Adrenal gland (tissue), 9 donors: ENCODE measurements at regions not wholly inside any gene's neighbourhood (a gene's known extent, or its start where the extent isn't known, plus 50 kb on each side); places are given as distances from the start of the nearest gene placed in this dataset.

Experiments used
- DNase-seq, 7 donors: peaks; one replicate each; pipeline ENCODE4 v3.0.0-alpha.2; 2019 to 2020
- H3K27ac ChIP-seq, 5 donors: fragments of 200-600 bp; sonication (generic) in 4 of 5; 1 replicate in 3 of 5; 2 replicates in 2 of 5; pipeline versions ENCODE4 v1.5.1 to v1.8.0; 2016 to 2020; ENCODE audit warnings: mild to moderate bottlenecking in 1 of 5
- H3K27me3 ChIP-seq: fragments of 200-600 bp; 2 replicates; pipeline ENCODE4 v1.8.0; 2021
- H3K36me3 ChIP-seq, 2 donors: fragments of 200-600 bp; replicated peaks in 1 of 2; 1 replicate in 1 of 2; 2 replicates in 1 of 2; pipeline versions ENCODE4 v1.5.1 to v1.8.0; 2018 to 2022
- H3K4me1 ChIP-seq, 2 donors: fragments of 200-600 bp; replicated peaks in 1 of 2; 1 replicate in 1 of 2; 2 replicates in 1 of 2; pipeline versions ENCODE4 v1.5.1 to v1.8.0; 2018 to 2021
- H3K4me3 ChIP-seq, 4 donors: fragments of 200-600 bp; sonication (generic) in 3 of 4; one replicate each; pipeline ENCODE4 v1.5.1; 2016 to 2018
- H3K9me3 ChIP-seq, 3 donors: fragments of 200-600 bp; sonication (generic) in 1 of 3; replicated peaks in 1 of 3; 1 replicate in 2 of 3; 2 replicates in 1 of 3; pipeline versions ENCODE4 v1.5.1 to v1.8.0; 2016 to 2021
- POLR2A ChIP-seq, 2 donors: fragments of 450-650 bp; IDR thresholded peaks; one replicate each; pipeline ENCODE4 v1.6.1; 2017; ENCODE audit warnings: antibody characterized with exemption in 2 of 2, mild to moderate bottlenecking in 2 of 2, moderate library complexity in 1 of 2
- WGBS, 4 donors: extraction: QIAGEN DNeasy Blood & Tissue Kit in 2 of 4; methylation state at CpG; one replicate each; pipeline versions ENCODE4 v1.1.5 to v1.1.7; 2013 to 2017; 5-methylcytosine and 5-hydroxymethylcytosine counted together
- intact Hi-C, 2 donors: fragments of 100-400 bp; cut with DNase I; formaldehyde crosslinking; loops; one replicate each; pipeline versions ENCODE4 v1.14.1 to v1.15.0; 2022 to 2023
- TF ChIP-seq, protein P1 (sequence below), 6 experiments: fragments of 450-650 bp in 4 of 6; fragments of 200-600 bp in 2 of 6; sonication (generic) in 1 of 6; IDR thresholded peaks; 1 replicate in 5 of 6; 2 replicates in 1 of 6; pipeline versions ENCODE4 v1.5.1 to v1.8.0; 2016 to 2021; ENCODE audit warnings: antibody characterized with exemption in 6 of 6, mild to moderate bottlenecking in 2 of 6, moderate library complexity in 1 of 6
- donor health status: healthy with polysubstance abuse.
- donor health status: Bipolar disorder and iron deficiency.
- donor health status: DM: yes; HTN: yes; CAD: no.
- donor health status: DM: no; HTN: no; CAD: no.
- donor health status: DM: no; HTN: no; CAD: no.

DNA sequence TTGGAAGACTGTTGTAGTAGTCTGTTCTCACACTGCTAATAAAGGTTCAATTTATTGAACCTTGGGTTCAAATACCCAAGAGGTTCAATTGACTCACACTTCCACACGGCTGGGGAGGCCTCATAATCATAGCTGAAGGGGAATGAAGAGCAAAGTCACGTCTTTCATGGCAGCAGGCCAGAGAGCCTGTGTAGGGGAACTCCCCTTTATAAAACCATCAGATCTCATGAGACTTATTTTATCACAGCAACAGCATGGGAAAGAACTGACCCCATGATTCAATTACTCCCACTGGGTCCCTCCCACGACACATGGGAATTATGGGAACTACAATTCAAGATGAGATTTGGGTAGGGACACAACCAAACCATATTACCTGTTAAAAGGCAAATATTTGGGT lies 268.2 kb downstream of the TMEM167A start:
- intact Hi-C loops = no loop called here
- TF ChIP-seq, protein P1, sequence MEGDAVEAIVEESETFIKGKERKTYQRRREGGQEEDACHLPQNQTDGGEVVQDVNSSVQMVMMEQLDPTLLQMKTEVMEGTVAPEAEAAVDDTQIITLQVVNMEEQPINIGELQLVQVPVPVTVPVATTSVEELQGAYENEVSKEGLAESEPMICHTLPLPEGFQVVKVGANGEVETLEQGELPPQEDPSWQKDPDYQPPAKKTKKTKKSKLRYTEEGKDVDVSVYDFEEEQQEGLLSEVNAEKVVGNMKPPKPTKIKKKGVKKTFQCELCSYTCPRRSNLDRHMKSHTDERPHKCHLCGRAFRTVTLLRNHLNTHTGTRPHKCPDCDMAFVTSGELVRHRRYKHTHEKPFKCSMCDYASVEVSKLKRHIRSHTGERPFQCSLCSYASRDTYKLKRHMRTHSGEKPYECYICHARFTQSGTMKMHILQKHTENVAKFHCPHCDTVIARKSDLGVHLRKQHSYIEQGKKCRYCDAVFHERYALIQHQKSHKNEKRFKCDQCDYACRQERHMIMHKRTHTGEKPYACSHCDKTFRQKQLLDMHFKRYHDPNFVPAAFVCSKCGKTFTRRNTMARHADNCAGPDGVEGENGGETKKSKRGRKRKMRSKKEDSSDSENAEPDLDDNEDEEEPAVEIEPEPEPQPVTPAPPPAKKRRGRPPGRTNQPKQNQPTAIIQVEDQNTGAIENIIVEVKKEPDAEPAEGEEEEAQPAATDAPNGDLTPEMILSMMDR (IDR thresholded peaks at IDR 0.05) = no peak
- TF ChIP-seq POLR2A (IDR thresholded peaks at IDR 0.05) = no peak

DNA sequence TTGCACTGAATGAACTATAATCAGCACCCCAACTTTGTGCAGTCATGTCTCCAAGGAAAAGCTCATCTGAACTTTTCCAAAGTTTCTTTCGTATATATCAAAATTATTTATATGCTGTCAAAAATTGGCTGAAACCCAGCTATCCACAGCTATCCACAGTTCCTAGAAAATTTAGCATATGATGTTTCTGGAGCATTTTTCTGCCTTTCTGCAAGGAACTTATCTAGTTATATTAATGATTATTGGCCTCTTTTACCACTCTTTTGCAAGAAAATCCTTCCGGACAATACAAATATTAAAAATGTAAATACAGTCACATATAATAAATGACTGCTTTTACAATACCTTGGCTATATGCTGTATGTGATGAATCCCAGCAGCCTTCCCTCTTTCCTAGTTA lies 270.2 kb downstream of the TMEM167A start:
- intact Hi-C loops = no loop called here
- no peak for DNase-seq
- Histone ChIP-seq H3K4me3 (no peak overlapping the region), H3K36me3 (no peaks in the 10 kb centered on the region), H3K27me3 (no peaks in the 10 kb centered on the region), H3K9me3 (no peaks in the 10 kb centered on the region), H3K27ac (no peak overlapping the region), H3K4me1 (no peaks in the 10 kb centered on the region)
- TF ChIP-seq, protein P1 (IDR thresholded peaks at IDR 0.05) = no peak
- TF ChIP-seq POLR2A (IDR thresholded peaks at IDR 0.05) = no peak
- WGBS, 4 donors = 67 to 77% (median 72%) methylated on average over 2 of the region's 2 CpGs

More for the DNA sequence above, 268.2 kb downstream of the TMEM167A start:
- Histone ChIP-seq H3K36me3 (no peaks in the 10 kb centered on the region), H3K4me1 (no peaks in the 10 kb centered on the region), H3K9me3 (no peaks in the 10 kb centered on the region), H3K27me3 (no peaks in the 10 kb centered on the region), H3K27ac (no peak overlapping the region), H3K4me3 (no peak overlapping the region)
- DNase-seq = peak in 1 of 7 donors; percentile 8
- 46 to 67% (median 59%) methylated on average over 3 of the region's 3 CpGs for whole genome bisulfite sequencing, 4 donors

DNA sequence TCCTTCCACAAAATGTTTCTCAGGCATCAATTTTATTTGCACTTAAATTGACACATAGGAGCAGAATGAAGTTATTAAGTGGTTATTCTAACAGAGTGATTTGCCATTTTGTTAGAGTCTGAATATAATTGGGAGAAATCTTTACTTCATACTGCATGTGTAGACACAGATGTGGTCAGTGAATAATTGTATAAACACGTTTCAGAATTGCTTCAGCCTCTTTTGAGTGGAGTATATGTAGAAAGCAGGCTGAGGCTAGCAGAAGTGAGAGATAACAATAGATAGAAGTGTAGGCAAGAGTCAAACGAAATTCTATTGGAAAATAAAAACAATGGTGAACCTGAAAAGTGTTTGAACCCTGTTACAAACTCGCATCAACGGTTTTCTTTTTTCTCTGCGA lies 270.7 kb downstream of the TMEM167A start:
- Histone ChIP-seq H3K36me3 (no peaks in the 10 kb centered on the region), H3K27me3 (no peaks in the 10 kb centered on the region), H3K4me3 (no peak overlapping the region), H3K4me1 (no peaks in the 10 kb centered on the region), H3K27ac (no peak overlapping the region), H3K9me3 (no peaks in the 10 kb centered on the region)
- WGBS, 4 donors = 77 to 80% (median 79%) methylated on average over 5 of the region's 5 CpGs
- intact Hi-C loops = no loop called here
- DNase-seq = no peak
- TF ChIP-seq POLR2A (IDR thresholded peaks at IDR 0.05) = no peak
- TF ChIP-seq, protein P1 (IDR thresholded peaks at IDR 0.05) = no peak

DNA sequence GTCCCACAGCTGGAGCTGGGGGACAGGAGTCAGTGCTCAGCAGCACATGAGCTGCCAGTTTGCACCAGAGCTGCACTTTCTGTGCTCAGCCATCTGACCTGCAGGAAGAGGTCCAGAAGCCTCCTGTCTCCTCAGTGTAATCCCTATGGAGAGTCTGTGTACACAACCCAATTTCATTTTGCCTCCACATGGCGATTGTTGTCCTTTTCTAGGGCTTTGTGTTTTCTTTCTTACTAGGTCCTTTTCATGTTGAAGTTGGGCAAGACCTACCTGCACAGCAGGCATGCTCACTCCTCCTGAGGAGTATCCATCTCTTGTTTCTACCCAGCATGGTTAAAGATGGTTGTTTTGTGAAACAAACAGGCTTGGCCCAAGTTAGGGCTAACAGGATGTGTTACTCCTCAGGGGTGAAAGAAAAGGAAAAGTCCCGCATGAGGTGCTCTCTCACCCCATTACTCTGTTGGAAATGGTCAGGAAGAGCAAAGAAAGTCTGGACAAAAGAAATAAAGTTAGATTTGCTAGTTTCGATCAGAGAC lies 273.0 kb downstream of the TMEM167A start:
- no peak overlapping the region for H3K27ac ChIP-seq
- H3K36me3 ChIP-seq = no peaks in the 10 kb centered on the region
- intact Hi-C loops = no loop called here
- no peaks in the 10 kb centered on the region for H3K27me3 ChIP-seq
- 89 to 94% (median 92%) methylated on average over 3 of the region's 3 CpGs for whole genome bisulfite sequencing, 4 donors
- TF ChIP-seq, protein P1 (IDR thresholded peaks at IDR 0.05) = no peak
- no peak for TF ChIP-seq POLR2A (IDR thresholded peaks at IDR 0.05)
- H3K9me3 ChIP-seq = no peaks in the 10 kb centered on the region
- no peak for DNase-seq
- no peak overlapping the region for H3K4me3 ChIP-seq
- no peaks in the 10 kb centered on the region for H3K4me1 ChIP-seq
